RWPE1 (cell line): ENCODE measurements at regions not wholly inside any gene's neighbourhood (a gene's known extent, or its start where the extent isn't known, plus 50 kb on each side); places are given as distances from the start of the nearest gene placed in this dataset.

Experiments used
- CTCF ChIA-PET: fragments of 350-600 bp; sonication (Branson Sonifier 250); formaldehyde crosslinking; extraction: SDS; loops from one replicate; lab custom pipeline; 2021; lab: Yijun Ruan, JAX
- POLR2A ChIA-PET: fragments of 400-600 bp; formaldehyde crosslinking; extraction: SDS; loops from one replicate; lab custom pipeline; 2020; ENCODE audit warnings: antibody characterized with exemption; ENCODE audit not compliant: low non-redundant PET; lab: Yijun Ruan, JAX
- DNase-seq: peaks from one replicate; pipeline ENCODE4 v3.0.0; 2012; ENCODE audit warnings: low spot score
- H3K27ac ChIP-seq: fragments of 450-650 bp; 2 replicates; pipeline ENCODE4 v1.5.1; 2017
- CTCF ChIP-seq: fragments of 450-650 bp; conservative IDR thresholded peaks from 2 replicates; pipeline ENCODE4 v1.5.1; 2017; ENCODE audit warnings: low read depth, mild to moderate bottlenecking

GRCh38 chr3:90026406-90026805, 919.0 kb downstream of the EPHA3 start:
- CTCF ChIA-PET: no interaction called here
- POLR2A ChIA-PET: no interaction called here
- DNase-seq: no peak
- no peak for TF ChIP-seq CTCF
- no peak overlapping the region for H3K27ac ChIP-seq

- no peak for TF ChIP-seq CTCF
- ChIA-PET POLR2A (no interaction called here), CTCF (no interaction called here)
- no peak for DNase-seq
- no peak overlapping the region for H3K27ac ChIP-seq
Measured at GRCh38 chr3:90031121-90031520, 923.7 kb downstream of the EPHA3 start.

- POLR2A ChIA-PET: no interaction called here
- CTCF ChIA-PET: no interaction called here
Measured at GRCh38 chr3:90032980-90033641, 925.7 kb downstream of the EPHA3 start.

GRCh38 chr3:90034038-90034437, 926.6 kb downstream of the EPHA3 start:
- ChIA-PET CTCF (no interaction called here), POLR2A (no interaction called here)
- TF ChIP-seq CTCF: no peak
- no peak for DNase-seq
- H3K27ac ChIP-seq: no peak overlapping the region

More at GRCh38 chr3:90032980-90033641, 925.7 kb downstream of the EPHA3 start:
- no peak for DNase-seq
- TF ChIP-seq CTCF: no peak
- no peak overlapping the region for H3K27ac ChIP-seq

GRCh38 chr3:90035643-90036042, 928.2 kb downstream of the EPHA3 start:
- no peak for TF ChIP-seq CTCF
- DNase-seq: no peak
- no peak overlapping the region for H3K27ac ChIP-seq
- POLR2A ChIA-PET: no interaction called here
- CTCF ChIA-PET: no interaction called here

GRCh38 chr3:90036939-90037469, 929.6 kb downstream of the EPHA3 start:
- DNase-seq: no peak
- H3K27ac ChIP-seq: no peak overlapping the region
- POLR2A ChIA-PET: no interaction called here
- CTCF ChIA-PET: no interaction called here
- TF ChIP-seq CTCF: no peak
